AG09309 (cell line): ENCODE measurements at regions not wholly inside any gene's neighbourhood (a gene's known extent, or its start where the extent isn't known, plus 50 kb on each side); places are given as distances from the start of the nearest gene placed in this dataset.

ENCODE experiments used
- DNase-seq: peaks from one replicate; pipeline ENCODE4 v3.0.0-alpha.2; 2010; ENCODE audit warnings: low read depth
- H3K4me3 ChIP-seq: 2 replicates; pipeline ENCODE4 v1.5.1; 2011; ENCODE audit warnings: mild to moderate bottlenecking, low read depth, low read length, moderate library complexity; ENCODE audit not compliant: control insufficient read depth
- TF ChIP-seq, protein P1 (sequence below): IDR thresholded peaks from 2 replicates; pipeline ENCODE4 v1.5.1; 2011; ENCODE audit warnings: mild to moderate bottlenecking, low read depth, low read length, inconsistent platforms; ENCODE audit not compliant: insufficient read depth, control insufficient read depth; ENCODE audit errors: missing control alignments

DNA sequence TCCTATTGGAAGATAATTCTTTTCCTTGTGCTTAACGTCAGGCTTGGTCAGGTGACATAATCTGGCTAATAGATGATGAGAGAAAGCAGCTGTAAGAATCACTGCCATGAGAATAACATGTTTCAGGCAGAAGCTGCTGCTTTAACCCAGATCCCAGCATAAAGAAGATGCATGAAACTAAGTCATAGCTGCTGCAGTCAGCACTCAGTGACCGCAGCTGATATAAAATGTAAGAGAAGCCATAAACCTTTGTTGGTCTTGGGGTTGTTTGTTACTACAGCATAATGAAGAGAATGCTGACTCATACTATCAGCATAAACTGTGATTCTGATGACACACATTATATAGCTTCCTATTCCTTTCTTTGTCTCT is 274.3 kb upstream of the TRIB2 start:
- peak; percentile 52 for DNase-seq
- TF ChIP-seq, protein P1, sequence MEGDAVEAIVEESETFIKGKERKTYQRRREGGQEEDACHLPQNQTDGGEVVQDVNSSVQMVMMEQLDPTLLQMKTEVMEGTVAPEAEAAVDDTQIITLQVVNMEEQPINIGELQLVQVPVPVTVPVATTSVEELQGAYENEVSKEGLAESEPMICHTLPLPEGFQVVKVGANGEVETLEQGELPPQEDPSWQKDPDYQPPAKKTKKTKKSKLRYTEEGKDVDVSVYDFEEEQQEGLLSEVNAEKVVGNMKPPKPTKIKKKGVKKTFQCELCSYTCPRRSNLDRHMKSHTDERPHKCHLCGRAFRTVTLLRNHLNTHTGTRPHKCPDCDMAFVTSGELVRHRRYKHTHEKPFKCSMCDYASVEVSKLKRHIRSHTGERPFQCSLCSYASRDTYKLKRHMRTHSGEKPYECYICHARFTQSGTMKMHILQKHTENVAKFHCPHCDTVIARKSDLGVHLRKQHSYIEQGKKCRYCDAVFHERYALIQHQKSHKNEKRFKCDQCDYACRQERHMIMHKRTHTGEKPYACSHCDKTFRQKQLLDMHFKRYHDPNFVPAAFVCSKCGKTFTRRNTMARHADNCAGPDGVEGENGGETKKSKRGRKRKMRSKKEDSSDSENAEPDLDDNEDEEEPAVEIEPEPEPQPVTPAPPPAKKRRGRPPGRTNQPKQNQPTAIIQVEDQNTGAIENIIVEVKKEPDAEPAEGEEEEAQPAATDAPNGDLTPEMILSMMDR: no peak
- no peak overlapping the region for H3K4me3 ChIP-seq

GRCh38 chr2:12448846-12449505 is 267.8 kb upstream of the TRIB2 start:
- DNase-seq: peak; percentile 29
- TF ChIP-seq, protein P1: no peak
- H3K4me3 ChIP-seq: no peak overlapping the region

- TF ChIP-seq, protein P1: no peak
- no peak for DNase-seq
- H3K4me3 ChIP-seq: no peak overlapping the region
Observed at GRCh38 chr2:12451726-12452125, 265.0 kb upstream of the TRIB2 start.

DNA sequence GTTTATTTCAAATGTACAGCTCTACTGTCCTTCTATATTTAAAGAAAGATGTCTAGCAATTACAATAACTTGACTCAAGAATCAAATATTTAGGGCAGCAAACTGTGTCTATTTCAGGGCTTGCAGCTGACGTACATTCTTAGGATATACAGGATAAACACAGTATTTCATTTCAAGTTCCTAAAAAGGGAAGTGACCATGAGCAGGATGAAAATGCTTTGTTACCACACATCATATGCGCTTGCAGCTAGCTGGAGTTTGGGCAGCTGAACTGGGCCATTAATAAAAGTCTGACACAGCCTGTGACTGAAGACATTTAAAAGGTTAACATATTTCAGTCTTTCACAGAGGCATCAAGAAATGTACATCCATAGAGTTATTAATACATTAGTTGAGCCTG is 264.6 kb upstream of the TRIB2 start:
- TF ChIP-seq, protein P1: no peak
- no peak overlapping the region for H3K4me3 ChIP-seq

DNA sequence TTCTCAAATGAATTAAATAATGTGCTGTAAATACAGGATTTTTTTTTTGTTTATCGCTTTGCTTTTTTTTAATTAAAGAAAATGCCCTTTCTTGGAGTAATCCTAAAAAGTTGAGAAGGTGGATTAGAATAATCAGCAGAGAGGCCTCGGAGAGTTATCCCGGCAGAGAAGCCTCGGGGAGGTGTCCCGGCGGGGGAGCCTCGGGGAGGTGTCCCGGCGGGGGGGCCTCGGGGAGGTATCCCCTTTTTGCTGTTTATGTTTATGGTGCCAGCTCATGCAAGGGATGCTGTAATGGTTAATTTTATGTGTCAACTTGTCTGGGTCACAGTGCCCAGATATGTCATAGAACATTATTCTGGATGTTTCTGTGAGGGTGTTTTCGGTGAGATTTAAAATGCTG is 263.0 kb upstream of the TRIB2 start:
- H3K4me3 ChIP-seq: no peak overlapping the region
- DNase-seq: no peak
- TF ChIP-seq, protein P1: no peak

More for the DNA sequence above, 264.6 kb upstream of the TRIB2 start:
- no peak for DNase-seq

DNA sequence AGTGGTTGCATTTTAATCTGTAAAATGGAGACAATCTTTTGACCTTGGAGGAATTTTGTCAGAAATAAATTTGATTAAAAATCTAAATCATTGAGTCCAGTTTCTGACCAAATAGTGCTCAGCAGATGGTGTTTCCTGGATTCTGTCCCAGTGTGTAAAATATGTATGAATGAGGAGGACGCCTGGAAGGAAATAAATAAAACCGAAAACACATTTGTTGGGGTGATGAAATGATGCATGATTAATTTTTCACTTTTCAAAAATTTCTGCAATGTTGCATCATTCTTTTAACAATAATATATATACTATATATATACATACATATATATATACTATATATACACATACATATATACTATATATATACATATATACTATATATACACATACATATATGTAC is 261.1 kb upstream of the TRIB2 start:
- no peak for DNase-seq
- TF ChIP-seq, protein P1: no peak
- H3K4me3 ChIP-seq: no peak overlapping the region
